ENCODE measurements at regions not wholly inside any gene's neighbourhood (a gene's known extent, or its start where the extent isn't known, plus 50 kb on each side); places are given as distances from the start of the nearest gene placed in this dataset.
"Not testable (repeated sequence)": the region's sequence is repeated elsewhere in the genome, so short reads cannot be mapped to it uniquely, and the experiment has no call there.

DNA sequence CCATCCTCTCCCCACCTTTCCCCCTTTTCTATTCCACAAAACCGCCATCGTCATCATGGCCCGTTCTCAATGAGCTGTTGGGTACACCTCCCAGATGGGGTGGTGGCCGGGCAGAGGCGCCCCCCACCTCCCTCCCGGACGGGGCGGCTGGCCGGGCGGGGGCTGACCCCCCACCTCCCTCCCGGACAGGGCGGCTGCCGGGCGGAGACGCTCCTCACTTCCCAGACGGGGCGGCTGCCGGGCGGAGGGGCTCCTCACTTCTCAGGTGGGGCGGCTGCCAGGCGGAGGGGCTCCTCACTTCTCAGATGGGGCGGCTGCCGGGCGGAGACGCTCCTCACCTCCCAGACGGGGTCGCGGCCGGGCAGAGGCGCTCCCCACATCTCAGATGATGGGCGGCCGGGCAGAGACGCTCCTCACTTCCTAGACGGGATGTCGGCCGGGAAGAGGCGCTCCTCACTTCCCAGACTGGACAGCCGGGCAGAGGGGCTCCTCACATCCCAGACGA, 404.4 kb upstream of the BTBD3 start:
- TF ChIP-seq, protein P1, sequence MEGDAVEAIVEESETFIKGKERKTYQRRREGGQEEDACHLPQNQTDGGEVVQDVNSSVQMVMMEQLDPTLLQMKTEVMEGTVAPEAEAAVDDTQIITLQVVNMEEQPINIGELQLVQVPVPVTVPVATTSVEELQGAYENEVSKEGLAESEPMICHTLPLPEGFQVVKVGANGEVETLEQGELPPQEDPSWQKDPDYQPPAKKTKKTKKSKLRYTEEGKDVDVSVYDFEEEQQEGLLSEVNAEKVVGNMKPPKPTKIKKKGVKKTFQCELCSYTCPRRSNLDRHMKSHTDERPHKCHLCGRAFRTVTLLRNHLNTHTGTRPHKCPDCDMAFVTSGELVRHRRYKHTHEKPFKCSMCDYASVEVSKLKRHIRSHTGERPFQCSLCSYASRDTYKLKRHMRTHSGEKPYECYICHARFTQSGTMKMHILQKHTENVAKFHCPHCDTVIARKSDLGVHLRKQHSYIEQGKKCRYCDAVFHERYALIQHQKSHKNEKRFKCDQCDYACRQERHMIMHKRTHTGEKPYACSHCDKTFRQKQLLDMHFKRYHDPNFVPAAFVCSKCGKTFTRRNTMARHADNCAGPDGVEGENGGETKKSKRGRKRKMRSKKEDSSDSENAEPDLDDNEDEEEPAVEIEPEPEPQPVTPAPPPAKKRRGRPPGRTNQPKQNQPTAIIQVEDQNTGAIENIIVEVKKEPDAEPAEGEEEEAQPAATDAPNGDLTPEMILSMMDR (conservative IDR thresholded peaks at IDR 0.05), result not testable (repeated sequence)
- TF ChIP-seq EZH2 (IDR thresholded peaks at IDR 0.05; ENCODE audit: low read depth), result not testable (repeated sequence)
